Bone marrow (tissue), 2 donors: ENCODE measurements at regions not wholly inside any gene's neighbourhood (a gene's known extent, or its start where the extent isn't known, plus 50 kb on each side); places are given as distances from the start of the nearest gene placed in this dataset.

Source experiments
- DNase-seq, 2 donors: peaks; one replicate each; lab custom pipeline; 2025; lab: John Stamatoyannopoulos, UW

- DNase-seq = no peak
These were observed 600.0 kb upstream of the PLXNA2 start for GRCh38 chr1:208844158-208844557.

GRCh38 chr1:208848854-208849253 is 604.7 kb upstream of the PLXNA2 start:
- DNase-seq = no peak

DNA sequence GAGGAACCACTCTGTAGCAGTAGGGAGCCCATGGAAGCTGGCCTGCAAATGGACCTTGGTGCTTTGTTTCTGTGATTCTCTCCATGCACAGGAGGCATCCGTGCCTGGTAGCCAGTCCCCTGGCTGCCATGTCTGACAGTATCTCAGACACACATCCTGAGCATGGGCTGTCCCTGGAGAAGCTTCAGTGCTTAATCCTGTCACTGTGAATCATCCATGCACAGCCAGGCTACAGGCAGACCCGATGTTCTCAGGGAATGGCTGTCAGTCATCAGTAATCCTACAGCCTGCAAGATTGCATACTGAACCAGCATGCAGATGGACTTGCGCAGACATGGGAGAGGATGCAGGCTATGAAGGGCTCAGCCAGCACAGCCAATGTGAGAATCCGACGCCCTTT is 606.3 kb upstream of the PLXNA2 start:
- DNase-seq = no peak

GRCh38 chr1:208851366-208851765 is 607.2 kb upstream of the PLXNA2 start:
- DNase-seq = no peak

GRCh38 chr1:208852911-208853310 is 608.7 kb upstream of the PLXNA2 start:
- DNase-seq = no peak

- DNase-seq = no peak
These were observed 611.2 kb upstream of the PLXNA2 start for GRCh38 chr1:208855403-208855802.

DNA sequence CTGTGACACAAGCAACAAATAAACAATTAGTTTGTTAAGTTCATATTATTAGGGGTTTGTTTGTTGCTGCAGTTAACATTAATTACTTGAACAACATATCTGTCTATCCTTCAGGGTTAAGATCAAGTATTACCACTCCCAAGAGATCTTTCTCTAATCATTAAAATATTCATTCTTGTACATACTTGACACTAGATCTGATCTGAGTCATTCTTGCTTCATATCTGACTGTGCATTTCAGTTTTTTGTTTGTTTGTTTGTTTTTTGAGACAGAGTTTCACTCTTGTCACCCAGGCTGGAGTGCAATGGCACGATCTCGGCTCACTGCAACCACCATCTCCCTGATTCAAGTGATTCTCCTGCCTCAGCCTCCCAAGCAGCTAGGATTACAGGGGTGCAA is 613.3 kb upstream of the PLXNA2 start:
- no peak for DNase-seq

DNA sequence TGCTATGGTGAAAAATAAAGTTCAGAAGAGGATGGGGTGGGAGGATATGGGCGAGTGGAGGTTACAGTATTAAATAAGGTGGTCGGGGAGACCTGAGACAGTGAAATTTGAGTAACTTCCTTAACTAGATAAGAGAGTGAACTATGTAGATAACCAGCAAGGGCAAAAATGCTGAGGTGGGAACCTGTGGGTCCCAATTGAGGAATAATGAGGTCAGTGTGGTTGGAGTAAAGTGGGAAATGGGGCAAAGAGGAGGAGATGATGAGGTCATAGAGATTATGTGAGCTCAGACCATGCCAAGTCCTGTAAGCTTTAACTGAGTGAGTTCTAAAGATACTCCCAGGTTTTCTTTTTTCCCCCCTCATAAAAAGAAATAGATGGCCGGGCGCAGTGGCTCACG is 614.6 kb upstream of the PLXNA2 start:
- DNase-seq = no peak

GRCh38 chr1:208864366-208864965 is 620.3 kb upstream of the PLXNA2 start:
- no peak for DNase-seq

DNA sequence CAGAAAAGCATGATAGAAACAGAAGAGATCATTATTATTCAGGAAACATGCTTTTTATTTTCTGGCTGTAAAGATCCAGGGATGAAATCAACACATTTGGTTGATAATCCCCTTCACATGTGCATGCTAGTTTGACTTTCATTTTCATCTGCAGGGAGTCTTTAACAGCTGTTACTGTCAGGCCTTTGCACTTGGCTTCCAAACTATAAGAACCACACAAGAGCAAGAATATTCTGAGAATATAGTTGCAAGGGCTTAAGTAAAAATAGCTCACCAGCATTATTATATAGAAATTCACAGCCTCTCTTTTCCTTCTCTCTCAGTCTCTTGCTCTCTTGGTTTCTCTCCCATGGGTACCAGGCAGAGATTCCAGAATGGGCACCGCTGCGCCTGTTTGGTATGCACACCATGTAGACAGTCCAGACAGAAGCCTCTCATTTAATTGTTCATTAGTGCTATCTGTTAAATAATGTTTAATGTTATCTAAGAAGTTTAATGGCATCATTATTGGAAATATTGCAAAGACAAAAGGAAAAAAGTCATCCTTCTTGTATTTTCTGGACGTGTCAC is 622.3 kb upstream of the PLXNA2 start:
- DNase-seq = no peak

DNA sequence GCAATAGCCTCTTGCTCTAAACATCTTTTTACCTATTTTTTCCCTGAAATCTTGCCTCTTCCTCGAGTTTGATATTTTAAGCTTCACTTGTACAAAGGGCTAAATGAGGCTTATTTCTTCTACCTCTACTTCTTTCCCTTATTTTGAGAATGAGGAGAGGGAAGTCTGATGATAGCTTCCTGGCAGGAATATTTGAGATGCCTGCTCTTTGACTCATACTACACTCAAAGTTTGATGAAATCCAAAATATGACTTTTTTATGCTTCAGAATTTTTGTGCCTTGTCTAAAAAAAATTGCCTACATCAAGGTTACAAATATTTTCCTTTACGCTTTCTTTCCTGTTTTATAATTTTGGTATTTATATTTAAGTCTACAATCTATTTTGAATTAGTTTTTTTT is 624.4 kb upstream of the PLXNA2 start:
- no peak for DNase-seq

DNA sequence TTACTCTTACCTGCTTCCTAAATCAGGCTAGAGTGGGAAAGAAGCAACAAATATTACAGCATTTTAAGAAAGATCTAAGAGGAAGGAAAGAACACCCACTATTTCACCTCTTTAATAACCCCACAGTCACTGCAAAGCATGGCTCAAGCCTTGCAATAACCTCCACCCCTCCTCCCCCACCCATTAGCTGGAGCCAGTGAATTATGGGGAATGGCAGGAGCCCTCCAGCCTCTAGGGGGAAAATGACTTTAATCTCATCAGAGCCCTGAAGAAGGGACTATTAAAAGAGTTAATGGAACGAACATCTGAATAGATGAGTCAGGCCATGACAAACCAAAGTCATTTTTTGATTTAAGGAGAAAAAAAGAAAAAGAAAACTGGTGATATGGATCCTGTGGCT is 630.7 kb upstream of the PLXNA2 start:
- DNase-seq = no peak

GRCh38 chr1:208879022-208879421 is 634.8 kb upstream of the PLXNA2 start:
- DNase-seq = no peak

DNA sequence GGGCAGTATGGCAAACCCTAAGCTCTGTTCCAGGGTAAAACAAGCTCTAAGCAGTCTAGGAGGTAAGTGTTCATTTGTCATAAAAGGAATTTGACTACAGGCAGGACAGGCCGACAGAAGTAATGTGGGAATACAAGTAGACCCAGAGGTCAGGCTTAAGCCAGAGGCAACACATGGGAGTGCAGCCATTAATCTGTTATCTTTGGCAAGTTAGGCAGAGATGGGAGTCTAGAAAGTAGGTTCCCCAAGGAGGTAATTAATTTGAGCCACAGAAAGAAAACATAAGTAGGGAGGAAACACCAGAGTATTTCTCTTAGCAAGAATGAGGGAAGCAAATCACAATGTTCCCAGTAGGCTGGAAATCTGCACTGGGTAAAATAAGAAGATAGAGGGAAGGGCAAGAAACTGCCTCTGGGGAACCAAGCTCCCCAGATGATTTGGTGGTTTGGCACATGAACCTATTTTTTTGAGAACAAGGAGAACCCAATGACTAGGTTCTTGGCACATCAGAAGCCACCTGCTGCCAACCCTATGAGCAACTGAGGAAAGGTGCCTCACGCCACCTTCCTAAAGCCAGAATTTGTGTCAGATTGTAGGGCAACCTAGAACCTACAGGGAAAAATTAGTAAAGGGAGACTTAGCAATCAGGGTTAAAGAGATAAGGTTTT is 636.4 kb upstream of the PLXNA2 start:
- DNase-seq = no peak

GRCh38 chr1:208885060-208885459 is 640.9 kb upstream of the PLXNA2 start:
- DNase-seq = no peak

GRCh38 chr1:208885650-208886049 is 641.5 kb upstream of the PLXNA2 start:
- DNase-seq = no peak

DNA sequence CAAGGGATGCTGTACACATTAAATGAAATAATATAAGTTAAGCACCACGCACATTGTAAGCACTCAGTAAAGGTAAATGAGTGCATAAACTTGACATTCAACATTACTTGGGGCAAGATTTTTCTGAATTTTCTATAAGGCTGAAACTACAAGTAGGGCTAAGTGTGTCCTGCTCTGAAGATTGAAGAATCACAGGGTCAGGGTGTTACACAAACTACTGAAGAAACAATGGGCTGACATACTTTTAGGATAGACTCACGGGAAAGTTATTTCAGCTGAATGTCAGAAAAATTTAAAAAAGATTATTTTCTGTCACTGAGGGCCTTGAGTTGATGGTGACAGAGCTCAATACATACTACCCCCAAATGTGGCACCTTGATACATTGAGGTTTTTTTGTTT is 644.2 kb upstream of the PLXNA2 start:
- no peak for DNase-seq

DNA sequence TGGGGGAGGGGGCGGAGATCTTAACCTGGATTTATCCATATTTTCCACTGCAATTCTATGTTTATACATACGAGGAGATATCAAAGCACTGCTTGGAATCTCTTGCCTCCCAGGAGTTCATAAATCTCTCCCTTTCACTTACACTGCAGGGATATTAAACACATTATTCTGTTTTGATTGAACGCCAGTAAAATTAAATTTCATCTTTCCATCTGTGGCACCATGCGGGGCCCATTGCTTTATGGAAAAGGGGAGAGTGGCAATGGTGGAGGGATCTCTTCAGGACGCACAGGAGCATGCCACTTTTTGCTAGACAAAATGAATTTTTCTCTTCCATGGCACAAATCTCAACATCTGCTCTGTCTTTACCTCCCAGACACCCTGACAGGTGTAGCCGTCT is 648.0 kb upstream of the PLXNA2 start:
- no peak for DNase-seq

GRCh38 chr1:208893251-208893650 is 649.1 kb upstream of the PLXNA2 start:
- no peak for DNase-seq

DNA sequence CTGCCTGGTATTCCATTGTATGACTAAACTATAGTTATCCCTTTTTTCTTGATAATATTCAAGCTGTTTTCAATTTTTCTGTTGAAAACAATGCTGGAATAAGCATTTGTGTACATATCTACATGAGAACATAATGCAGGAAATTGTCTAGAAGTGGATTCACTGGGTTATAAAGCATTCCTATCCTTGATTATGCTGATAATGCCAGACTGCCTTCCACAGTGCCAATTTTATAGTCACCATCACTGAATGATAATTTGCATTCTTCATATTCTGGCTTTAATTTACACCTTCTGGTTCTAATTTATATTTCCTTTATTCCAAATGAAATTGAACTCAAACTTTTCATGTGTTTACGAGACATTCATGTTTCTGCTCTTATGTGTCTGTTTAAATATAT is 651.0 kb upstream of the PLXNA2 start:
- DNase-seq = no peak

DNA sequence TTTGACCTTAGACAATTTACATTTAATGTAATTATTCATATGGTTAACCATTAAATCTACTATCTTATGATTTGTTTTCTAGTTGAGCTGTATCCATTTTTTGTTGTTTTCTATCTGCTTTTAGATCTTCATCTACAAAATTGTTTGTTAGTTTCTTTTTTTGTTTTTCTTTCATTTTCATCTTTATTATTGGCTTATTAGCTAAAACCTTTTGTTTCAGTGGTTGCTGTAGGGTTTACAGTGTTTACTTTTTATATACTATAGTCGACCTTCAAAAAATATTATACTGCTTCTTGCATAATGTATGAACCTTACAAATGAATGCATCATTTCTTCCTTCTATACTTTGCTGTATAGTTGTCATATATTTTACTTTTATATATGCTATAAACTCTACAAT is 651.6 kb upstream of the PLXNA2 start:
- no peak for DNase-seq

- no peak for DNase-seq
These were observed 652.6 kb upstream of the PLXNA2 start for GRCh38 chr1:208896768-208897167.

DNA sequence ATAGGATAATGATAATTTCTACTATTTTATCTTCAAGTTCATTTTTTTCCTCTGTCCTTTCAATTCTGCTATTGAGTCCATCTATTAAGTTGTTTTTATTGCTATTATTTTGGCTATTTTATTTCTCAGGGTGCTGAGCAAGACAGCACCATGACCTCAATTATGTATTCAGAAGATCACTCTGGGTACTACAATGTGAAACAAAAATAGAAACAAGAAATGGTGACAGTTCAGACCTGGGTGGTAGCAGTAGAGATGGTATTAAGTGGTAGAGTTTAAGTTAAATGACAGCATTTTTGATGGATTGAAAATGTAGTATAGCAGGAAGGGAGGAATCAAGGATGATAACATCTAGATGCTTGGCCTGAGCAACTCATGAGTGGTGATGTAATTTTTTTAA is 655.3 kb upstream of the PLXNA2 start:
- no peak for DNase-seq
